Posterior vena cava (tissue), 2 donors: ENCODE measurements at regions not wholly inside any gene's neighbourhood (a gene's known extent, or its start where the extent isn't known, plus 50 kb on each side); places are given as distances from the start of the nearest gene placed in this dataset.
"Not testable (repeated sequence)": the region's sequence is repeated elsewhere in the genome, so short reads cannot be mapped to it uniquely, and the experiment has no call there.

Experiments
- DNase-seq: peaks from one replicate; pipeline ENCODE4 v3.0.0-alpha.2; 2020; ENCODE audit warnings: low spot score
- intact Hi-C, 2 donors: fragments of 100-400 bp; cut with DNase I; formaldehyde crosslinking; loops; one replicate each; pipeline versions ENCODE4 v1.14.1 to v1.14.2; 2022 to 2023
- donor health status: DM: yes; HTN: yes; CAD: no.
- donor health status: DM: yes; HTN: yes; CAD: no.

DNA sequence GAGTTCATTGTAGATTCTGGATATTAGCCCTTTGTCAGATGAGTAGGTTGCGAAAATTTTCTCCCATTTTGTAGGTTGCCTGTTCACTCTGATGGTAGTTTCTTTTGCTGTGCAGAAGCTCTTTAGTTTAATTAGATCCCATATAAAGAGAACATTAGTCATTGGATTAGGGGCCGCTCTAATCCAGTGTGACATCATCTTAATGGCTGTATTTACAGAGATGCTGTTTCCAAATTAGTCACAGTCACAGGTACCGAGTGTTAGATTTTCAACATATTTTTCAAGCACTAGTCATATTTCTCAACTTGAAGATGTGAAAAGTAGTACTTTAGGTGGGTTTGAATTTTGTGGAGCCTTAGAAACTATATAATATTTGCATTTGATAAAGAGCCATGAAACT lies 319.4 kb upstream of the CNTN6 start:
- intact Hi-C loops, DNase-seq: not testable (repeated sequence)

GRCh38 chr3:775178-775880 lies 317.5 kb upstream of the CNTN6 start:
- intact Hi-C loops, result no loop called here
- DNase-seq, result no peak

DNA sequence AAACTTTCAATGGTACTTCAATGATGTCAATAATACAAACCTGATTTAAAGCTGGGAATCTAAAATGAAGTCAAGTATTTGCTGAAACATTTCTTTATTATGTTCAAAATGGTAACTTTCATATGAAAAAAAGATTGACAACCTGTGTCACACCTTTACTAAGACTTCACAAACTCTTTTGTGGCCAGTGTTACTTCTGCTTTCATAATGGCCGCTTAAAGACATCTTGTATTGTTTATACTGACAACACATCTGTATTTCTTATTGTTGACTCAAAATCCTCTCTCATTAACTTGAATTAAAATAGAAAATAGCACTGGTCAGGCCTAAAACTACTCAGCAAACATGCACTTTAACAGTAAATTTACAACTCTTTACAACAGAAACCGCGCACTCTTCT lies 312.3 kb upstream of the CNTN6 start:
- intact Hi-C loops, result no loop called here
- DNase-seq, result no peak

GRCh38 chr3:791442-791841 lies 301.4 kb upstream of the CNTN6 start:
- DNase-seq, result no peak
- intact Hi-C loops, result no loop called here

DNA sequence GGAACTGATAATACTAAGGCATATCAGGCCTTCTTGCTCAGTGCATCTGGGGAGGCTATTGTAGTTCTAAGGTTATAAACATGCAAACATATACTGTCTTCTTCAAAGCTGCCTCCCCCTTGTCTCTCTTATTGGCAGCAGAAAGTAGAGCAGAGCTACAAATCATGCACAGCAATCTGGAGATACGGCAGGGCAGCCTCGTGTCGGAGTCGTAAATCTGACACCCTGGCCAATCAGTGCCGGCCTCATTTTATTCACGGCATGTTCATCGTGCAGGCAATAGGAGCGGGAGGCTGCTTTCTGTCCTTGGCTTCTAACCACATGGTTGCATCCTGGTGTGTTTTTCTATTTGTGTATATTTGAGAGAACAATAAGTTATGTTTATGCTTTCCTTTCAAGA lies 300.2 kb upstream of the CNTN6 start:
- intact Hi-C loops, result no loop called here
- DNase-seq, result no peak

GRCh38 chr3:804211-804610 lies 288.6 kb upstream of the CNTN6 start:
- DNase-seq, result no peak
- intact Hi-C loops, result no loop called here

- intact Hi-C loops, result no loop called here
- no peak for DNase-seq
Measured at GRCh38 chr3:805326-805725, 287.5 kb upstream of the CNTN6 start.

- no peak for DNase-seq
- intact Hi-C loops, result no loop called here
Measured at GRCh38 chr3:806006-806405, 286.8 kb upstream of the CNTN6 start.

DNA sequence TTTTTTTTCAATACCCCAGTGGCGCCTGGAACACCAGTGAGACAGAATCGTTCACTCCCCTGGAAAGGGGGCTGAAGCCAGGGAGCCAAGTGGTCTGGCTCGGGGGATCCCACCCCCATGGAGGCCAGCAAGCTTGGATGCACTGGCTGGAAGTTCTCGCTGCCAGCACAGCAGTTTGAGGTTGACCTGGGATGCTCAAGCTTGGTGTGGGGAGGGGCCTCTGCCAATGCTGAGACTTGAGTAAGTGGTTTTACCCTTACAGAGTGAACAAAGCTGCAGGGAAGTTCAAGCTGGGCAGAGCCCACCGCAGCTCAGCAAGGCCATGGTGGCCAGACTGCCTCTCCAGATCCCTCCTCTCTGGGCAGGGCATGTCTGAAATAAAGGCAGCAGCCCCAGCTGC lies 276.2 kb upstream of the CNTN6 start:
- DNase-seq, result no peak
- intact Hi-C loops, result no loop called here

DNA sequence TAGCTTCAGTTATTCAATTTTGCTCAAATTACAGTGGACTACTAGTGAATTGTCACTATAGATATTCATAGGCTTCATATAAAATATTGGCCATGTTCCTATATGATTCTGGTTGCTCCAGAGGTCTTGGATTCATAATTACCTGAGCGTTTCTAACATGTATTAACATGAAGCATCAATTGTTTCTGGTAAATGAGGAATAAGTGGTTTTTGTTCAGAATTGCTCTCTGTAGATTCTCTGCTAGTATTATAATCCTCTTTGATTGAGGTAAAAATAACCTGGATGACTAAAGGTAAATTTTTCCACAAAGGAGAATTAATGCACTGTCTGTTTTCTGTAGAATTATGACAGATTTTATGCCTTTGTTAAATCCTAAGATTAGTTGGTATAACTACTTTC lies 258.1 kb upstream of the CNTN6 start:
- intact Hi-C loops, result no loop called here
- DNase-seq, result no peak

GRCh38 chr3:835096-835495 lies 257.7 kb upstream of the CNTN6 start:
- intact Hi-C loops, result no loop called here
- DNase-seq, result no peak

GRCh38 chr3:839981-840380 lies 252.8 kb upstream of the CNTN6 start:
- intact Hi-C loops, result no loop called here
- no peak for DNase-seq

DNA sequence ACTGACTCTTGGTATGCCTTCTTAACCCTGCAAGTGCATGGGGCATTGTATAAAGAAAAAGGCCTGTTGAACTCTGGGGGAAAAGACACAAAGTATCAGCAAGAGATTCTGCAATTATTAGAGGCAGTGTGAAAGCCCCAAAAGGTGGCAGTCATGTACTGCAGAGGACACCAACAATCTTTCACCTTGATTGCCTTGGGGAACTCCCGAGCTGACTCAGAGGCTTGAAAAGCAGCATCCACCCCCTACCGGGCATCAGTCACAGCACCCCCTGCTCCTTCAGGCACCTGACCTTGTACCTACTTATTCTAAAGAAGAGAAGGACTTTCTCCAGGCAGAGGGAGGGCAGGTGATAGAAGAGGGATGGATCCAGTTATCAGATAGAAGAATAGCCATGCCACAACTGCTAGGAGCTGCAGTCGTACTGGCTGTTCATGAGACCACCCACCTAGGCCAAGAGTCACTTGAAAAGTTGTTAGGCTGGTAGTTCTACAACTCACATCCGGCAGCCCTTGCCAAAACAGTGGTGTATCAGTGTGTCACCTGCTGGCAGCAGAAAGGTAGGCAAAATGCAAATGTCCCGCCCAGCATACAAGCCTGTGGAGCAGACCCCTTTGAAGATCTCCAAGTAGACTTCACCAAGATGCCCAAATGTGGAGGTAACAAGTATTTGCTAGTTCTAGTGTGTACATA lies 241.6 kb upstream of the CNTN6 start:
- DNase-seq, result no peak
- intact Hi-C loops, result no loop called here

- no peak for DNase-seq
- intact Hi-C loops, result no loop called here
Measured at GRCh38 chr3:852033-852432, 240.8 kb upstream of the CNTN6 start.

GRCh38 chr3:853489-853888 lies 239.3 kb upstream of the CNTN6 start:
- intact Hi-C loops, result no loop called here
- DNase-seq, result no peak

DNA sequence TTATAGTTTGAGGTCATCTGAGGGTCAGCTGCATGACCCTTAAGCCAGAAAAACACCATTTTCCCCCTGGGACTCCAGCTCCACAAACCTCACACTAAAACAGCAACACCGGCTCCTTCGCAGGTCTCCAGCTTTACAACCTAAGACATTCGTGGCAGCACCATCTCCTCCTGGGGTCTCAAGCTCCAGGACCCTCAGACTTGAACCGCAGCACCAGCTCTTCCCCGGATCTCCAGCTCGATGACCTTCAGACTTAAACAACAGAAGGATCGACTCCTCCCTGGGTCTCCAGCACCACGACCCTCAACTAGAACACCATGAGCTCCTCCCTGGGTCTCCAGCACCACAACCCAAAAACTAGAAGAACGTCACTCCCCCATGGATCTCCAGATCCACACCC lies 233.7 kb upstream of the CNTN6 start:
- DNase-seq, result no peak
- intact Hi-C loops, result no loop called here

- intact Hi-C loops, result no loop called here
- DNase-seq, result no peak
Measured at GRCh38 chr3:861721-862120, 231.1 kb upstream of the CNTN6 start.

DNA sequence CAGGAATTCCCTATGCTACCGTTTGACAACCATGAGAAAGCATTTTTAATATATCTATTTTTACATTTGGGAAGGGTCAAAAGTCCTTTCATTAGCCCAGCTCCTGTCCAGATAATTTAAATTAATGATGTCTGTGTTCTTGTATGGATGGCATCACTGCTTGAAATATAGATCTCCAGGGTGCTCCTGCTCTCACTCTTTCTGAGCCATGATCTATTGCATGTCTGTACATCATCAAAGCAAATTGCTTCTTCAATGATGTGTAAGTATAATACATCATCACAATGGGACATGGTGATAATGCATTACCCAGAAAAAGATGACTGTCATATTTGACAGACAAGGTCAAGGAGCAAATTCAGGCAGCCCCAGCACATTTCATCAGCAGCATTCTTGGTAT lies 223.6 kb upstream of the CNTN6 start:
- intact Hi-C loops, result no loop called here
- no peak for DNase-seq

GRCh38 chr3:869734-870133 lies 223.1 kb upstream of the CNTN6 start:
- no peak for DNase-seq
- intact Hi-C loops, result no loop called here

DNA sequence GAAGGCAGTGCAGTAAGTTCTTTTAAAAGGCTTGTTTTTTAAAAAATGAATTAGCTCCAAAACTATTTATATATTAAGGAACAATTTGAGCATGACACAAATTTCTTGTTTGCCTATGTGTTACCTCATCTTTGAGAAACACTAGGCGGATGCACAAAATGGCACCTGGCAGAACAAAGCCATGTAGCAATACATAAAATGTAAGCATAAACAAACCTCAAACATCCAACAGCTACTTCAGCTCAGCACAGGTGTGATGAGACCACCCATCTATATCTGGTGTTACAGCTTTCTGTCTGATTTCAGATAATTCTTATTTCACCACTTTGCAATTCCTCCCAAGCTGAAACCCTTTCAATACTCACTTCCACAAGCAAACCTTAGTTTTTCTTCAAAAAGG lies 221.2 kb upstream of the CNTN6 start:
- intact Hi-C loops, result no loop called here
- no peak for DNase-seq

- intact Hi-C loops, result no loop called here
- DNase-seq, result no peak
Measured at GRCh38 chr3:877001-877400, 215.8 kb upstream of the CNTN6 start.
